GM18517 (cell line): ENCODE measurements at regions not wholly inside any gene's neighbourhood (a gene's known extent, or its start where the extent isn't known, plus 50 kb on each side); places are given as distances from the start of the nearest gene placed in this dataset.

ENCODE experiments used
- ATAC-seq: cut with Tn5 transposase; IDR thresholded peaks from one replicate; pipeline ENCODE4 v1.9.1; 2021; ENCODE audit warnings: mild to moderate bottlenecking, moderate library complexity; ENCODE audit not compliant: unreplicated experiment

- ATAC-seq = no peak
Measured at GRCh38 chr10:78312197-78313047, 278.8 kb downstream of the RPS24 start.

GRCh38 chr10:78313048-78313381, 279.4 kb downstream of the RPS24 start:
- no peak for ATAC-seq

GRCh38 chr10:78313636-78314035, 280.0 kb downstream of the RPS24 start:
- no peak for ATAC-seq

DNA sequence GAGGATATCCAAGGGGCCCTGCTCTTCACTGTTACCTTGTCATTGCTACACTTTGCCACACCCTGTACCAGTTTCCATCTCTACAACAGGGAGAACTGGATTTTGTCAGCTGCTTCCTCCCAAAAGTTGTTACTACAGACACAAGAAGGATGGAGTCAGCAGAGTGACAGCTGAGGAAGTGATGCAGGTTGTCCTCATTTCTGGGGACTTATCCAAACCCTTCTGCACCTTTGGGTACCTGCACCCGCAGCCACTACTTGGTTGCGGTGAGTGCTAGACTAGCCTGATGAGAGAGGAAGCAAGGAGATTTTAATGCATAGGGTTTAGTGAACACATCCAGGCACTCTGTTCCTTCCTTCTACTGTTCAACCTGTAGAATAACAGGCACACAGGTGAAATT, 281.0 kb downstream of the RPS24 start:
- ATAC-seq = no peak

GRCh38 chr10:78316451-78316931, 282.8 kb downstream of the RPS24 start:
- ATAC-seq = no peak

DNA sequence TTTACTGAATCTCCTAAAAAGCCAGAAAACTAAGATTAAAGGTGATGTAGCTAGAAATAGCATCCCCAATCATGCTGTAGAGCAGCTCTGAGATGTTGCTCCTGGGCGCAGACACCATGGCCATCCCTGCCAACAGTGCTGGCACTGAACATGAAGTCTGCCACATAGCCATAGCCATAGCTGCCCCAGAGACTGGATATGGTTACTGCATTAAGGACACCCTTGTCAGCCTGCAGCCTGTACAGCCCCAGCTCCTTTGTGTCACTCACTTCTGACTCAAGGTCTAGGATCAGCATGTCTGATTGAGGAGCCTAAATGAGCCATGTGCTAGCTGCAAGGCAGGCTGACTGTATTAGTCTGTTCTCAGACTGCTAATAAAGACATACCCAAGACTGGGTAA, 284.6 kb downstream of the RPS24 start:
- no peak for ATAC-seq

- no peak for ATAC-seq
Measured at GRCh38 chr10:78319371-78319770, 285.7 kb downstream of the RPS24 start.

- ATAC-seq = no peak
Measured at GRCh38 chr10:78319841-78320240, 286.2 kb downstream of the RPS24 start.

DNA sequence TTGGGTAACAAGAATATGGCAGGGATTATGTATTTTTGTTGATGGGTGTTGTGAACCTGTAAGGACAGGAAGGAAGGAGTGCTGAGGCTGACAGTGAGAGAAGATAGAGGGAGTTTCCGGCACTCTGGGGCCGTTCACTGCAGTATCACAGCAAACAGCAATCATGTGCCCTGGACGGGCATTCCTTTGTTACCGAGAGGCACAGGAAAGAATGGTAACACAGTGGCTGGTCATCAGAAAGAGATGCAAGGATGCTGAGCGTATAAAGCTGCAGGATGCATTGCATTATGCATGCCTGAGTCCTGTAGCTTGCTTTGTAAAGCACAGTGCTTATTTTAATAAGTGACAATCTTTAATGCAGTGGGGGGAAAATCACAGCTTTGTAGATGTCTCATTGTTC, 286.8 kb downstream of the RPS24 start:
- ATAC-seq = no peak

- ATAC-seq = no peak
Measured at GRCh38 chr10:78321000-78321399, 287.3 kb downstream of the RPS24 start.

DNA sequence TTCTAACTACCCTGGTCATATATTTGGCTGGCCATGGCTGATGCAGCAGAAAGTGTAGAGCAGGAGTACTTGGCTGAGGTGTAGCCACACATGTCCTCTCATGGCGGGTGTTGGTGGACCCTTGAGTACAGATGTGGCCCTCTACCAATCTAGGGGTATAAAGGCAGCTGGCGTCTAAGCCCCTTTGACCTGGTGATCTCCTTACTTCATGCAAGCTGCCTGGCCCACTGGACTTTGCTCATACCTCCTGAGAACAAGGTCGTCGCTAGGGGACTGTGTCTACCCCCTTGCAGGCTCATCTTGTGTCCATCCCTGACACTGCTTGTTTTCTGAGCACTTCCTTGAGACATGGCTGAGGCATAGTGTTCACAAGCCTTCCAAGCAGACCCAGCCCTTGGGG, 287.8 kb downstream of the RPS24 start:
- ATAC-seq = no peak

- ATAC-seq = no peak
Measured at GRCh38 chr10:78326372-78326771, 292.7 kb downstream of the RPS24 start.

GRCh38 chr10:78327778-78328591, 294.3 kb downstream of the RPS24 start:
- ATAC-seq = no peak

GRCh38 chr10:78328592-78329404, 295.1 kb downstream of the RPS24 start:
- no peak for ATAC-seq

DNA sequence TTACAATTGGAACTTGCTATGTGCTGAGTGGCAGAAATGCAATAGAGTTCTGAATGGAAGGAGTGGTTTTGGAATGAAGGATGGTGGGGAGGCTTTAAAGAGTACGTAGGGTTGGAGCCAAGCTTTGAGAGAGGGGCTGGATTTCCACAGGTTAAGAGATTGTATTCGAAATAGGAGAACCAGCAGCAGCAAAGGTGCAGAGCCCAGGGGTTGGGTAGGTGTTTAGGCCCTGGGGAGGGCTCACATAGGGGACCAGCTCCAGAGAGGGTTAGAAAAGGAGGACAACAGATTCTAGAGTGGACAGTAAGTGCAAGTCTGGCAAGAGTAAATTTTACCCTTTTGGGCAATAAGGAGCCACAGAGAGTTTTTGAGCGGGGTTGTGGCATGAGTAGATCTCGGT, 297.2 kb downstream of the RPS24 start:
- no peak for ATAC-seq

GRCh38 chr10:78331391-78331922, 297.8 kb downstream of the RPS24 start:
- ATAC-seq = no peak

- ATAC-seq = no peak
Measured at GRCh38 chr10:78332012-78332411, 298.3 kb downstream of the RPS24 start.

DNA sequence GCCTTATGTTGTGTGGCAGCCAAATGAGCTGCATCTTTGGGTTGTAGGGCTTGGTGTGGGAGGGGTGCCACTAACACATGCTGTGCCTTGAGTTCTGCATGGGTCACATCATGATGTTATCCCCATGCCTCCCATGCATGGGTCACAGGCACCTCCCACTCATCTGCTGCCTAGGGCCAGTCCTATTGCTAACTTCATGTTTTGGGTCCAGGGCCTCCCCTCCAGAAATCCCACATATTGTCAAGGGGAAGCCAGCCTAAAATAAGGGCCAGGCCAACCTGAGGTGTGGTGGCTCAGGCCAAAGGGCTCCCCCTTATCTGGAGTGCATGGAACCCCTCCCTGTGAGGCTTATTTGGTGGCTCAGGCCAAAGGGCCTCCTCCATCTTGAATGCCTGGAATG, 299.0 kb downstream of the RPS24 start:
- no peak for ATAC-seq

DNA sequence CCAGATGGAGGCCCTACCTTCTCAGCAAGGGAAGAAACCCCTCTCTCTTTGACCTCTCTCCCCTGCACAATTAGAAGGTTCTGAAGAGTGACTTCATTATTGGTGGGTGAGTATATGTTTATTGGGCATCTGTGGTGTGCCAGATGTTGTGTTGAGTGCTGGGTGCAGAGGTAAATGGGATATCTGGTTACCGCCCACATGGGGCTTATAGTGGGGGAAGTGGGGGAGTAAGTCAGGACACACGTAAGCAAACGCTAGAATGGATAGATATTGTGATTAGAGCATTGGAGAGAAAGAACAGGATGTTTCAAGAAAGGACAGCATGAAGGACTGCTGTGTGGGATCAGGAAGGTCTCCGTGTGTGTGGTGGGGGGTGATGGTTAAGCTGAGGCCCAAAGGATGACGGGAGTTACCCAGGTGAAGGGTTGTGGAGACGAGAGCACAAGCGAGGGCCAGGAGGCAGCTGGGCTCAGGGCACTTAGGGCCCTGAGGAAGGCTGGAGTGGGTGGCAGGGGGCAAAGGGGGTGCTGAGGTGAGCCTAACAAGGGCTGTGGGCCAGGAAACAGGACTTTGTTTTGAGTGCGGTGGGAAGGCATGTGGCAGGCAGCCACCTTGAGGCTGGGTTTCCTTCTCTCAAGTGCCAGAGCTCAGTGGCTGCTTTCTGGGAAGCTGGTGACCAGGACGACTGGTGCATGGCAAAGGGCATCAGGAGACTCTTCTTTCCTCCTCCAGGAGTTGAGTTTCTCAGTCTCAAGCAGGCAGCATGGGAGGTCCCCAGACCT, 299.9 kb downstream of the RPS24 start:
- ATAC-seq = no peak

GRCh38 chr10:78335371-78335690, 301.7 kb downstream of the RPS24 start:
- ATAC-seq = no peak
